Activated T-cell treated with anti-CD3 and anti-CD28 coated beads for 48 hours (primary cell): ENCODE measurements at regions not wholly inside any gene's neighbourhood (a gene's known extent, or its start where the extent isn't known, plus 50 kb on each side); places are given as distances from the start of the nearest gene placed in this dataset.
"Not testable (repeated sequence)": the region's sequence is repeated elsewhere in the genome, so short reads cannot be mapped to it uniquely, and the experiment has no call there.

ENCODE experiments used
- DNase-seq: peaks from one replicate; pipeline ENCODE4 v3.0.0-alpha.2; 2020; ENCODE audit warnings: low read depth

DNA sequence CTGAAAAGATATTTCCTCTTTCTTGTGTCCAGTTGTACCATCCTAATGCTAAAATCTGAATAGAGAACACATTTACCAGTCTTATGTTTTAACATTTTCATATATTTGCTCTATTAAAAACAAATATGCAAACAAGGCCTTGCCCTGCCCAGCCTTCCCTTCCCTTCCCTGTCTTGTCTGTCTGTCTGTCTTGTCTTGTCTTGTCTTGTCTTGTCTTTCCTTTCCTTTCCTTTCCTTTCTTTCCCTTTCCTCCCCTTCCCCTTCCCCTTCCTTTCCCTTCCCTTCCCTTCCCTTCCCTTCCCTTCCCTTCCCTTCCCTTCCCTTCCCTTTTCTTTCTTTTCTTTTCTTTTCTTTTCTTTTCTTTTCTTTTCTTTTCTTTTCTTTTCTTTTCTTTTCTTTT is 1103.5 kb downstream of the STIM2 start:
- no peak for DNase-seq

DNA sequence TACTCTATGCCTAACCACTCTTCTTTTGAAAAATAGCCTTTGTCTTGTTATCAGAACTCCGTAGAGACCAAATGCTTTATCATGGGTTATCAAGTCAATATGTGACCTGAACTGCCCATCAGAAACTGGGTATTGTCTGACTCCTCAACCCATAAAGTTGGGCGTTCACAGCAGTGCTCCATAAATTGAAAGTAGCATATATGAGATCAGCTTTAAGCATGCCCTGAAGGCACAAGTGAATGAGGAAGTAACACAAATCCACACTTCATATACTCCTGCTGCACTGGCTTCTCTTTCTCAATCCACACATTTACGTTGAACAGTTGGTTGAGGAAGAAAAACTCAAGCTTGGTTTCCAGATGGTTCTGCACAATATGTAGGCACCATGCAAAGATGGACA is 1106.0 kb downstream of the STIM2 start:
- DNase-seq = no peak

DNA sequence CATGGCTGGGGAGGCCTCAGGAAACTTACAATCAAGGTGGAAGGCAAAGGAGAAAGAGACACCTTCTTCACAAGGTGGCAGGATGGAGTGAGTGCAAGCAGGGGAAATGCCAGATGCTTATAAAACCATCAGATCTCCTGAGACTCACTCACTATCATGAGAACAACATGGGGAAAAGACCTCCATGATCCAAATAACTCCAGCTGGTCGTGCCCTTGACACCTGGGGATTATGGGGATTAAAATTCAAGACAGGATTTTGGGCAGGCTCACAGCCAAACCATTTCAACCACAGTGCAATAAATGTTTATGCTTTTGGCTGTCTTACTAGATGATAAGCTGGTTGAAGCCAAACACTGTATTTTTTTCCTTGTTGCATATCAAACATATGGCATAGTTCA is 1112.4 kb downstream of the STIM2 start:
- no peak for DNase-seq

DNA sequence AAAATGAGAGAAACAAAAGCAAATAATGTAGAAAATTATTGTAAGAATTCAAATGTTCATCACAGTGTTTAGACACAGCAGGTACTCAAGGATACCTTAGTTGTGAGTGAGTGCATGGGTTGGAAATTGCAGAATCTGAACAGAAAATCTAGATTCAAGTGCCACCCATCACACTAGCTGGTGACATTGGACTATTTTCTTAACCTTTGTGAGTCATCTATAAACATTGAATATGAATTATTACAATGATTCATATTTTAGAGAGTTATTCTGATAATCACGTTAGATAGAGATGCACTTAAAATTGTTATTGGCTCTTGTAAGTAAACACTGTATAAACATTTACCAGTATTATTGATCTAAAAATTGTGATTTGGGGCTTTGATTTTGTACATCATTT is 1113.1 kb downstream of the STIM2 start:
- DNase-seq = no peak

DNA sequence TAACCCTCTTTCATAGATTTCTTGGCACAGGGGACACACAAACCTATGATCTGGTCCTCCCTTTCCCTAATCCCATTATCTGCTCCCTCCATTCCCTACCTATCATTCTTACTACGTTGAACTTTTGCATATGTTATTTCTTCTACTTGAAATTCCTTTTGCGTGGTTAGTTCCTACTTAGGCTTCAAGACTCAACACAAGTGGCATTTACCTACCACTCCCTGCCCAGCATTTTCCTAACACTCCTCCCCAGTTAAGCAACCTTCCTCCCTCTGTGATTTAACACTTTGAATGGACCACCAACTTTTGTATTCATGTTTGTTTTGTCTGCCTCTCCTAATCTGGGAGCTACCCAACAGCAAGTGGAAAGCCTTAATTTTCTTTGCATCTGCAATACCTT is 1113.7 kb downstream of the STIM2 start:
- DNase-seq = no peak

DNA sequence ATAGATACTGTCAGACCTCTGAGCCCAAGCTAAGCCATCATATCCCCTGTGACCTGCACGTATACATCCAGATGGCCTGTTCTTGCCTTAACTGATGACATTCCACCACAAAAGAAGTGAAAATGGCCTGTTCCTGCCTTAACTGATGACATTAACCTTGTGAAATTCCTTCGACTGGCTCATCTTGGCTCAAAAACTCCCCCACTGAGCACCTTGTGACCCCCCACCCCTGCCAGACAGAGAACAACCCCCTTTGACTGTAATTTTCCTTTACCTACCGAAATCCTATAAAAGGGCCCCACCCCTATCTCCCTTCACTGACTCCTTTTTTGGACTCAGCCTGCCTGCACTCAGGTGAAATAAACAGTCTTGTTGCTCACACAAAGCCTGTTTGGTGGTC is 1114.2 kb downstream of the STIM2 start:
- DNase-seq = not testable (repeated sequence)

DNA sequence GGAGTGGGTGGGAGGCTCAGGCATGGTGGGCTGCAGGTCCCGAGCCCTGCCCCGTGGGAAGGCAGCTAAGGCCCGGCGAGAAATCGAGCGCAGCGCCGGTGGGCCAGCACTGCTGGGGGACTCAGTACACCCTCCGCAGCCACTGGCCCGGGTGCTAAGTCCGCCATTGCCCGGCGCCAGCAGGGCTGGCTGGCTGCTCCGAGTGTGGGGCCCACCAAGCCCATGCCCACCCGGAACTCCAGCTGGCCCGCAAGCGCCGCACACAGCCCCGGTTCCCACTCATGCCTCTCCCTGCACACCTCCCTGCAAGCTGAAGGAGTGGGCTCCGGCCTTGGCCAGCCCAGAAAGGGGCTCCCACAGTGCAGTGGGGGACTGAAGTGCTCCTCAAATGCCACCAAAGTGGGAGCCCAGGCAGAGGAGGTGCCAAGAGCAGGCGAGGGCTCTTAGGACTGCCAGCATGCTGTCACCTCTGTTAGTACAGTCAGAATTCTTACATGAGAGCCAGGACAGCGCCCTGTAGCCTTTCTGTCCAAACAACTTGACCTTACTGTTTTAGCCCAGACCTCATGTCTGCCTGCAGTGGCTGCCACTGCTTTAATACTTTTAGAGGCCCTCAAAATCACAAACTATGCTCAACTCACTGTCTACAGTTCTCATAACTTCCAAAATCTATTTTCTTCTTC is 1117.9 kb downstream of the STIM2 start:
- DNase-seq = not testable (repeated sequence)

DNA sequence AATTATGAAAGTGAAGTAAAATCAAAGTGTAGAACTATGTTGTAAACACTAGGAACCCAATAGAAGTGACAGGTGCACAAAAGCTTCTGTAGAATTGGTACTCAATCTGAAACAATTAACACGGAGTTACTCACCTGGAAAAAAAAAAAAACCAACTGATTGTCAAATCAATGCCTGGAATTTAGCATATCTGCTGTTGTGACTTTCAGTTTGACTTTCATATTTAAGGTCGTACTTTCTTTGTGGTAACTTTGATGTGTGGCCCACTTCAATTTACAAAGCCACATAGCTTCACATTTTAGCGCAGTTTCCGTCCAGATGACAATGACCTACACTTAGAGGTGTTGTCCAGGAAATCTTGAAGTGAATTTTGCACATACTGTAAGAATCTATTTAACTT is 1124.9 kb downstream of the STIM2 start:
- DNase-seq = no peak

DNA sequence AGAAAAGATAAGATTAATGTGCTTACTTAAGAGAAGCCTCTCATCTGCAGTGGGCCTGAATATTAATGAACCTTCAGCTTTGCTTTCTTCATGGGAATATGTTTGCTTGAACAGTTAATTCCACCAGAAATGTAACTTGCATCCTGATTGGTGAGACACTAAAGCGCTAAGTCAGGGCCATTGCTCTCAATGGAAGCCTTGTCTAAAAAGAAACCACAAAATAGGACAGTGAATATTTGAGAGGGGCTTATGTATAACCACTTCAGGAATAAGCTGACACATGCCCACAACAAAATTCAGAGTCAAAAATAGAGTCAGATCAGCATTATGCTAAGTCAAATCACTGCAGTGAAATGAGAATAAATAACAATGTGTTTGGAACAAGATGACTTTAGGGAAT is 1125.8 kb downstream of the STIM2 start:
- no peak for DNase-seq

DNA sequence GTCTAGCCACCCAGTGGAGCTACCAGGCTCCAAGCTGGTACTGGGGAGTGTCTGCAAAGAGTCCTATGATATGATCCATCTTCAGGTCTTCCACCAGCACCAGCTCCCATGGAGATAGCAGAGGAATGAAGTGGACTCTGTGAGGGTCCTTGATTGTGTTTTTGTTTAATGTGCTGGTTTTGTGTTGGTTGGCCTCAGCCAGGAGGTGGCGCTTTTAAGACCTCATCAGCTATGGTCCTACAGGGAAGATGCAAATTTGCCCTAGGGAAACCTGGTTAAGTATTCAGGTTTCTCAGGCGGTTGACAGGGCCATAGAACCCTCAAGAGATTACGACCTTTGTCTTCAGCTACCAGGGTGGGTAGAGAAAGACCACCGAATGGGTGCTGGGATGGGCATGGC is 1141.1 kb downstream of the STIM2 start:
- DNase-seq = no peak

DNA sequence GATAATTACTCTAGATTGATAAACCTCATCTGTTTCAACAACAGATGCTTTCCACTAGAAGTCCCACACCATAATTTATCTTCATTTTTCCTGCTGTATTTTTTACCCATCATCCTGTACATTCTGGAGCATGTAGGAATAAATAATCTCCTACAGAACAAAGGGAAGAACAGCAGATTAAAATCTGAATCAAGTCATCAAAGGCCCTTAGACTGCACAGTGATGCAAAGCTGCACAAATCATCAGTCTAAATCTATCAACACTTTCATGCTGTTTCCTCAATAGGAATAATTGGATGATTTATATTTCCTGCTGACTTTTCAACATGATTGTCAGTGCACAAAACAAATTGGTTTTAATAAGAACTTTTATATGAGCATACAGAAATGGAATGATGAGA is 1143.9 kb downstream of the STIM2 start:
- no peak for DNase-seq

DNA sequence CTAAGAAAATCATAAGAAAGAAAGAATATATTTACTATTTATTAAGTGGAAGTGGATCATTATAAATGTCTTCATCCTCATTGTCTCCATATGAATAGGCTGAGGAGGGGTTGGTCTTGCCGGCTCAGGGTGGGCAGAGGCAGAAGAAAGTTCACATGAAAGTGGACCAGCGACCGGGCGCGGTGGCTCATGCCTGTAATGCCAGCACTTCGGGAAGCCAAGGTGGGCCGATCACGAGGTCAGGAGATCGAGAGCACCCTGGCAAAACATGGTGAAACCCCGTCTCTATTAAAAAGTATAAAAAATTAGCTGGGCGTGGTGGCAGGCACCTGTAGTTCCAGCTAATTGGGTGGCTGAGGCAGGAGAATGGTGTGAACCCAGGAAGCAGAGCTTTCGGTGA is 1145.4 kb downstream of the STIM2 start:
- no peak for DNase-seq

DNA sequence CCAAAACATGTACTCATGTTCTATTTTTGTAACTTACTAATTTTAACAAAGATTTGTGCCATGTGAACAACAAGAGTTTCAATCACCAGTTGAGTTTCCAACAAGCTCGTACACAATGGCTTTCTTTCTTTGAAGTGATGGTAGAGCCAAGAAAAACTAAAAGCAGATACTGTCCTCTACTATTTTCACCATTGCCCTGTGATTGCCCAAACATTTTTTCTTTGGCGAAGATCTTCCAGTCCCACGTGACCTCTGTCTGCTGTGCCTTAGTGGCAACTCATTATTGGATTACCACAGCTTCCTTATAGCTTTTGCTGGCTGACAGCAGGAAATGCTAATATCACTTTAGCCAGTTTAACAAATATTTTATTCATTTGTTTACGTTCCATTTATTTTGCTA is 1147.1 kb downstream of the STIM2 start:
- DNase-seq = no peak

DNA sequence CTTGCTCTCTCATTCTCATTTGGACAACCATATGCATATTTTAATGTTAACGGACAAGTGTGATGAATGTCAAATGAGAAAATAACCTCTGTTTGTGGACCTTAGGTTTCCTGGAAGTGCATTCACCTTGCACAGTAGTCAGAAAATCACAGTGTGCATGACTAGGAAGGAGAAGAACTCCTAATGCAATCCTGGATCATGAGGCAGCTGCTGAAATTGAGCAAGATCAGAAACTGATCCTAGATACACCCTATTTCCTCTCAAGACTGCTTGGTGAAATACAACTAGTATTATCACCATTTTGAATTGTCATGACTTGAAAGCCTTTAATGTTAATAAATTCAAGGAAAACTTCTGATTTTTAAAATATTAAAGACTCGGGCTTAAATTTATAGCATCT is 1148.9 kb downstream of the STIM2 start:
- DNase-seq = no peak

DNA sequence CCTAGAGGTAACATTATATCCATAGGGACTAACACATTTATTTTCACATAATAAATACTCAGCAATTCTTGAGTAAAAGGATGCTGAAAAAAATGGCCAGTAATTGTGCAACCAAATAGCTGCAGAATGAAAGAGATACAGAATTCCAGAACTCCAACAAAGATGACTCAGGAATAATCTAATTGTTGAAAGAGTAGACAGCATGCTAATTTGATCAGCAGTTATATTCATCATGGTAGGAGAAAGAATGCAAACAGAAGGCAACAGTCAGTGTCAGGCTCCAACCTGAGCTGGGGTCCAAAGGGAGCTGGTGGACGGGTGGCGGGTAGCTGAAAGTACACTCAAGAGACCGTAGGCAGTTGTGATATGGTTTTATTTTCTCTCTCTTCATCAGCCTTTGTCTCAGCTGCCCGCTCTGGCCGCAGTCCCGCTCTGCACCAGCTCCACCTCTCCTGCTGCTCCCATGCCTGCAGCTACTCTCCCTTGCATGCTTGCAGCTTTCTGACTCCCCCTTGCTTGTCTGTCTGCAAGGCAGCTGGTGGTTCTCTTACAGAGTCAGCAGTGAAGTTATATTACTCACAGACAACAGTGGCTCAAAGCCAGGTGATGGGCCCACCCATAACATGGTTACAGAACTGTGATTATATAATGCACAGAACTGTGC is 1150.1 kb downstream of the STIM2 start:
- no peak for DNase-seq

DNA sequence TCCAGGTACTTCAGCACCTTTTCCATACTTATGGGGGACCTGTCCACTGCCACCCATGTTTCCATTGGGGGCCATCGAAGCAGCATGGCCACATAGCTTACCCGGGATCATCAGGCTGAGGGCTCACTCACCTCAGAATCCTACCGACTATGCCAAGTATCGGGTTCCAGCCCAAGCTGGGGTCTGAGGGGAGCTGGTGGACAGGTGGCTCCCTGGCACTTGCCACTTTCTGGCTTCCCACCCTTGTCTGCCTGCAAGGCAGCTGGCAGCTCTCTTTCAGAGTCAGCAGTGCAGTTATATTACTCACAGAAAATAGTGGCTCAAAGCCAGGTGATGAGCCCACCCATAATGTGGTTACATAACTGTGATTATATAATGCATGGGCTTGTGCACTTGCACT is 1153.8 kb downstream of the STIM2 start:
- DNase-seq = no peak

DNA sequence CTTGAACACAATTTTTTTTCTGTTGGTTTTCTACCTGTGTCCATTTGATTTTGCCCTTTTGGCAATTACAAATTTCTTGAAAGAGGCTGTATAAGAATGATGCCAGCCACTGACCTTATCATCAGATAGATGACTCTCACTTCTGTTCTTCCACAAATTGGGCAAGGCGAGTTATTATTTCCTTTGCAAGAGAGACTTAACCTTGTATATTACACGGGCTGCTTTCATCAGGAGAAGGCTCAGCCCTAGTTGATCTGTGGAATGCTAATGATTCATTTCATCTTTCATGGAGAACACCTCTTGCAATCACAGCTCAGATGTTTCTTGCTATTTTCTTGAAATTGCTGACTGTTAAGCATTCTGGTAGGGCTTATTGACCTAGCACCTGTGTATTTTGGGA is 1155.4 kb downstream of the STIM2 start:
- DNase-seq = no peak

DNA sequence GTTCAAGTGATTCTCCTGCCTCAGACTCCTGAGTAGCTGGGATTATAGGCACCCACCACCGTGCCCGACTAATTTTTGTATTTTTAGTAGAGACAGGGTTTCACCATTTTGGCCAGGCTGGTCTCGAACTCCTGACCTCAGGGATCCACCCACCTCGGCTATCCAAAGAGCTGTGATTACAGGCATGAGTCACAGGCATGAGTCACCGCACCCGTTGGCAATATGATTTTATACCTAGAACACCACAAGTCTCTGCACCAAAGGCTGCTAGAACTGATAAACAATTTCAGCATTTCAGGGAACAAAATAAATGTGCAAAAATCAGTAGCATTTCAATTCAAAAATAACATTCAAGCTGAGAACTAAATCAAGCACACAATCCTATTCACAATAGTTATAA is 1177.6 kb downstream of the STIM2 start:
- DNase-seq = not testable (repeated sequence)

DNA sequence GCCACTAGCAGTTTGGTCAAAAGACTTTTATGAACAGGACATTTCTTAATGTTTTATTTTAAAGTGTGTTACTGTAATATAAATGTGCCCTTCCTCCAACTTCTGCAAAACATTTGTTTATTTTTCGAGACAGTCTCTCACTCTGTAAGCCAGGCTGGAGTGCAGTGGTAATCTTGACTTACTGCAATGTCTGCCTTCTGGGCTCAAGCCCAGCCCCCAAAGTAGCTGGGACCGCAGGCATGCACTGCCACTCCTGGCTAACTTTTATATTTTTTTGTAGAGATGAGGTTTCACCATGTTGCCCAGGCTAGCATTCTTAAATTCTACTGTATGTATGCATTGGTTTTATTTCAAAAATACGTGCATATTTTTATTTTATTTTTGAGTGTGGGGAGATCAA is 1201.9 kb downstream of the STIM2 start:
- DNase-seq = no peak

DNA sequence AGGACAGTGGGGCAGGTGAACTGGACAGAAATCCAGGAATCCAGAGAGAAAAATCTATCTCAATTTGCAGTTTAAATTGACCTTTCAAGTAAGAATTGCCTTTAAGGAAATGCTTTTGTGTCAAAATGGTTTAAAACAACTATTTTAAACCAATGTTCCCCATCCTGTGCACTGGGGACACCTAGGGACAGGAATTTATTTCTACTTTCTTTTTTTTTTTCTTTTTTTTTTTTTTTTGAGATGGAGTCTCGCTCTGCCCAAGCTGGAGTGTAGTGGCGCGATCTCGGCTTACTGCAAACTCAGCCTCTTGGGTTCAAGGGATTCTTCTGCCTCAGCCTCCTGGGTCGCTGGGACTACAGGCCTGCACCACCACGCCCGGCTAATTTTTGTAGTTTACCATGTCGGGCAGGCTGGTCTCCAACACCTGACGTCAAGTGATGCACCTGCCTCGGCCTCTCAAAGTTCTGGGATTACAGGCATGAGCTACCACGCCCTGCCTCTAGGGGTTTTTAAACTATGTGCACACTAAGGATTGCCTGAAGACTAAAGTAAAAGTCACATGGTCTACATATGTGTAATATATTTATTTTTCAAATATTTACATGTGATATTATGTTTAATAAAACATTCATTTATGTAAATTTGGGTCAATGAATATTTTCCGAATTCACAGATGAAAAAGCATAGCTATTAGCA is 1213.4 kb downstream of the STIM2 start:
- DNase-seq = no peak

DNA sequence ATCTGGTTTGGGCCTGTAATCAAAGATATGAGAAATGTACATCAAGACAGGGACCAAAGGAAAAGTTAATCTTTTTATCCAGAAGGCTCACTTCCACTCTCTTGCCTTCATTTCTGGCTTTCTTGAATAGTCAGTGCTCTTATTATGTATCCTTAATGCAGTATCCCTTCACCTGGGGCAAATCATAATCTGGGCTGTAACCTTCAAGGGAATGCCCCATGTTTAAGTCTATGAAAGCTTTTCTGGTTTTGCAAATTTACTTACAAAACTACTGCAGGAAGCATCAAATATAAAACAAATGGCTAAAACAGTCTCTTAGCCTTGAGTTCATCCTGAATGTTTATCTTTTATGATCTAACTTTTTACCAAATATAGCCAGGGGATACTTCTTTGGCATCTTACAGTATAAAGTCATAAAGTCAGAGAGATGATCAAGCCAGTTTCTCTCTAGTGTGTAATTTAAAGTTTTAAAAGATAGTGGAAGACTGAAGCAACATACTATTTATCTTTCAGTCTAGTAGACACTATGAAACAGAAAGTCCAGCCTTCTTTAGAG is 1214.8 kb downstream of the STIM2 start:
- DNase-seq = no peak

DNA sequence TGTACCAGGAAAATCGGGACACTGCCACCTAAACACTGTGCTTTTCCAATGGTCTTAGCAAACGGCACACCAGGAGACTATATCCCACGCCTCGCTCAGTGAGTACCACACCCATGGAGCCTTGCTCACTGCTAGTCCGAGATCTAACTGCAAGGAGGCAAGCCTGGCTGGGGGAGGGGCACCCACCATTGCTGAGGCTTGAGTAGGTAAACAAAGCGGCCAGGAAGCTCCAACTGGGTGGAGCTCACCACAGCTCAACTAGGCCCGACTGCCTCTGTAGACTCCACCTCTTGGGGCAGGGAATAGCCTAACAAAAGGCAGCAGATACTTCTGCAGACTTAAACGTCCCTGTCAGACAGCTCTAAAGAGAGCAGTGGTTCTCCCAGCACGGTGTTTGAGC is 1216.6 kb downstream of the STIM2 start:
- DNase-seq = not testable (repeated sequence)

DNA sequence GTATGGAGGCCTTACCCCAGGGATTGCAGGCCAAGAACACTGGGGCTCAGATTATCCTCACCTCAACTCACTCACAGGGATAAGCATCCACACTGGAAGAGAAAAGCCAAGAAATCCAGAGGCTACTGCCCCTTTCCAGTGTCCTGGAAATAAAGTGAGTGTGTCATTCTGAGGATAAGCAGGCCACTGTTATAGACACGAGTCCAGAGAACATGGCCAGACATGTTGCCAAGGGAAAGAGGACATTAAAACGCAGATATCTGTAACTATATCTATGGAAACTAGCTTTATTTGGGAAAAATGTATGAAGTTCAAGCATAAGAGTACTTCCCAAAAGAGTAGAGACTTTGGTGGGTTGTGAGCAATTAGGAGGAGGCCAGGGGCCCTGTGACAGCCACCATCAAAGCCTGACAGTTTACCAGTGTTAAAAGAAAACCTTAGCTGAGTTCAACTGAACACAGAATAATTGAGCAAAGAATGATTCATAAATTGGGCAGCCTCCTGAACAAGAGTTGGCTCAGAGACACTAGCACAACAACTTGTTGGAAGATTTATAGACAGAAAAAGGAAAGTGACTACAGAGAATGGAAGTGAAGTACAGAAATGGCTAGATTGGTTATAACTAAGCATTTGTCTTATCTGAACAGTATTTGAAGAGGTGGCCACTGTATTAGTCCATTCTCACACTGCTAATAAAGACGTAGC is 1222.2 kb downstream of the STIM2 start:
- no peak for DNase-seq
